ENCODE measurements at regions not wholly inside any gene's neighbourhood (a gene's known extent, or its start where the extent isn't known, plus 50 kb on each side); places are given as distances from the start of the nearest gene placed in this dataset.

DNA sequence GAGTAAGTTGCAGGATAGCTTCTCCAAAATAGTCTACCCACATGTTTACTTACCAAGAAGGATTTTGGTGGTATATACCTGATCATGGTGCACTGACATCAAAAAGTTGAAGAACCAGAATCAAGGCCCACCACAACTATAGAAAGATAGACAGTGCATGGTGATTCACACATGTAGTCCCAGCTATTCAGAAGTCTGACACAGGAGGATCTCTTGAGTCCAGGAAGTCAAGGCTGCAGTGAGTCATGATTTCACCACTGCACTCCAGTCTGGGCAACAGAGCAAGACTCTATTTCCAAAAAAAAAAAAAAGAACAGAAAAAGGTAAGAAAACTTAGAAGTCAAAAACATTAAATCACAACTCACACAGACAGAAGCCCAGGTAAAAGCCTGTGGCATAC, 422.2 kb upstream of the FOXG1 start:
- no peaks in the 10 kb centered on the region for H3K4me1 ChIP-seq
- H3K27me3 ChIP-seq (ENCODE audit: control insufficient read depth, insufficient read depth, low read length): no peaks in the 10 kb centered on the region
- no peaks in the 10 kb centered on the region for H3K9me3 ChIP-seq (ENCODE audit: control insufficient read depth, low read length)
- H2AFZ ChIP-seq: no peak overlapping the region
- H3K27ac ChIP-seq: no peak overlapping the region
- H3K4me3 ChIP-seq (ENCODE audit: low read depth, low read length): no peak overlapping the region
- no peak overlapping the region for H3K4me2 ChIP-seq (ENCODE audit: low read length)
- H3K79me2 ChIP-seq: no peaks in the 10 kb centered on the region
- TF ChIP-seq, protein P1, sequence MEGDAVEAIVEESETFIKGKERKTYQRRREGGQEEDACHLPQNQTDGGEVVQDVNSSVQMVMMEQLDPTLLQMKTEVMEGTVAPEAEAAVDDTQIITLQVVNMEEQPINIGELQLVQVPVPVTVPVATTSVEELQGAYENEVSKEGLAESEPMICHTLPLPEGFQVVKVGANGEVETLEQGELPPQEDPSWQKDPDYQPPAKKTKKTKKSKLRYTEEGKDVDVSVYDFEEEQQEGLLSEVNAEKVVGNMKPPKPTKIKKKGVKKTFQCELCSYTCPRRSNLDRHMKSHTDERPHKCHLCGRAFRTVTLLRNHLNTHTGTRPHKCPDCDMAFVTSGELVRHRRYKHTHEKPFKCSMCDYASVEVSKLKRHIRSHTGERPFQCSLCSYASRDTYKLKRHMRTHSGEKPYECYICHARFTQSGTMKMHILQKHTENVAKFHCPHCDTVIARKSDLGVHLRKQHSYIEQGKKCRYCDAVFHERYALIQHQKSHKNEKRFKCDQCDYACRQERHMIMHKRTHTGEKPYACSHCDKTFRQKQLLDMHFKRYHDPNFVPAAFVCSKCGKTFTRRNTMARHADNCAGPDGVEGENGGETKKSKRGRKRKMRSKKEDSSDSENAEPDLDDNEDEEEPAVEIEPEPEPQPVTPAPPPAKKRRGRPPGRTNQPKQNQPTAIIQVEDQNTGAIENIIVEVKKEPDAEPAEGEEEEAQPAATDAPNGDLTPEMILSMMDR (IDR thresholded peaks at IDR 0.05): no peak
- H3K9ac ChIP-seq: no peak overlapping the region
- H3K36me3 ChIP-seq (ENCODE audit: control insufficient read depth, insufficient read depth, low read length): no peaks in the 10 kb centered on the region

DNA sequence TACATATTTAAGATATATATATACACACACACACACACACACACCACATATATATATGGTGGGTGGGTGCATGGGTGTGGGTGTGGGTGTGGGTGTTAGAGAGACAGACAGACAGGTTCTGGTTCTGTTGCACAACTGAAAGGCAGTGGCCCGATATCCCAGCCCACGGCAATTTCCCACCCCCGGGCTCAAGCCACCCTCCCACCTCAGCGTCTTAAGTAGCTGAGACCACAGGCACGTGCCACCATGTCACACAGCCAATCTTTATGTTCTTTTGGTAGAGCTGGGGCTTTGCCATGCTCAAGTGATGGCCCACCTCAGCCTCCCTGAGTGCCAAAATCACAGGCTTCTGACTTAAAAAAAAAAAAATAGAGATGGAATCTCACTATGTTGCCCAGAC, 417.8 kb upstream of the FOXG1 start:
- Histone ChIP-seq H3K4me3 (ENCODE audit: low read depth, low read length) (no peak overlapping the region), H3K36me3 (ENCODE audit: control insufficient read depth, insufficient read depth, low read length) (no peaks in the 10 kb centered on the region), H3K27ac (no peak overlapping the region), H3K79me2 (no peaks in the 10 kb centered on the region), H3K9me3 (ENCODE audit: control insufficient read depth, low read length) (no peaks in the 10 kb centered on the region), H3K9ac (no peak overlapping the region), H3K4me1 (no peaks in the 10 kb centered on the region), H3K27me3 (ENCODE audit: control insufficient read depth, insufficient read depth, low read length) (no peaks in the 10 kb centered on the region), H3K4me2 (ENCODE audit: low read length) (no peak overlapping the region), H2AFZ (no peak overlapping the region)
- TF ChIP-seq, protein P1 (IDR thresholded peaks at IDR 0.05): no peak

DNA sequence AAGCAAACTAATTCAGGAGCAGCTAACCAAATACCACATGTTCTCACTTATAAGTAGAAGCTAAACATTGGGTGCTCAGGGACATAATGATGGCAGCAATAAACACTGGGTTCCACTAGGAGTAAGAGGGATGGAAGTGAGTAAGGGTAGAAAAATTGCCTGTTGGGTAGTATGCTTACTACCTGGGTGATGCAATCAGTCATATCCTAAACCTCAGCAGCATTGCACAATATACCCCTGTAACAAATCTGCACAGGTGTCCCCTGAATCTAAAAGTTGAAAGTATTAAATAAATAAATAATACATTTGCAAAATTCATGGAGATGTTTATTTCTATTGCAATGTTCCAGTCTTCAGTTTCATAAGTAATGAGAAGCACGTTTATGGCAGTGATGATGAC, 409.8 kb upstream of the FOXG1 start:
- TF ChIP-seq, protein P1 (IDR thresholded peaks at IDR 0.05): no peak
- H3K9ac ChIP-seq: no peak overlapping the region
- no peaks in the 10 kb centered on the region for H3K79me2 ChIP-seq
- no peak overlapping the region for H3K27ac ChIP-seq
- no peaks in the 10 kb centered on the region for H3K4me1 ChIP-seq
- no peaks in the 10 kb centered on the region for H3K36me3 ChIP-seq (ENCODE audit: control insufficient read depth, insufficient read depth, low read length)
- H3K27me3 ChIP-seq (ENCODE audit: control insufficient read depth, insufficient read depth, low read length): no peaks in the 10 kb centered on the region
- H3K4me2 ChIP-seq (ENCODE audit: low read length): no peak overlapping the region
- no peak overlapping the region for H2AFZ ChIP-seq
- no peak overlapping the region for H3K4me3 ChIP-seq (ENCODE audit: low read depth, low read length)
- no peaks in the 10 kb centered on the region for H3K9me3 ChIP-seq (ENCODE audit: control insufficient read depth, low read length)

DNA sequence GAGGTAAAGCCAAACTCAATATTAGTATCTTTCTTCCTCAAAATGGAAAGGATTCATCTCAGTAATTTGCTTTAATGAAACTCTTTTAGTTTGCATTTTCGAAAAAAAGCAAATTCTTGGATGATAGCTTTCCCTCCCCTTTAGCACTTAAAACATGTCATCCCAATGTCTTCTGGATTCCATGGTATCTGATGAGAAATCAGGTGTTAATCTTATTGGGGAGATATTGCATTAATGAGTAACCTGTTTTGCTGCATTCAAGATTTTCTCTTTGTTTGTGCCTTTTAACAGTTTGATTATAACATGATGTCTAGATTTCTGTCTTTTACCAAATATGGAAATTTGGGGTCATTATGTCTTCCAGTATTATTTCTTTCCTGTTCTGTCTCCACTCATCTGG, 405.1 kb upstream of the FOXG1 start:
- Histone ChIP-seq H3K79me2 (no peaks in the 10 kb centered on the region), H3K4me3 (ENCODE audit: low read depth, low read length) (no peak overlapping the region), H3K27me3 (ENCODE audit: control insufficient read depth, insufficient read depth, low read length) (no peaks in the 10 kb centered on the region), H3K4me2 (ENCODE audit: low read length) (no peak overlapping the region), H3K9me3 (ENCODE audit: control insufficient read depth, low read length) (no peaks in the 10 kb centered on the region), H3K36me3 (ENCODE audit: control insufficient read depth, insufficient read depth, low read length) (no peaks in the 10 kb centered on the region), H3K4me1 (no peaks in the 10 kb centered on the region), H2AFZ (no peak overlapping the region), H3K9ac (no peak overlapping the region), H3K27ac (no peak overlapping the region)
- TF ChIP-seq, protein P1 (IDR thresholded peaks at IDR 0.05): no peak

- H3K9me3 ChIP-seq (ENCODE audit: control insufficient read depth, low read length): no peaks in the 10 kb centered on the region
- H3K4me2 ChIP-seq (ENCODE audit: low read length): no peak overlapping the region
- TF ChIP-seq, protein P1 (IDR thresholded peaks at IDR 0.05): no peak
- H3K9ac ChIP-seq: no peak overlapping the region
- H2AFZ ChIP-seq: no peak overlapping the region
- H3K36me3 ChIP-seq (ENCODE audit: control insufficient read depth, insufficient read depth, low read length): no peaks in the 10 kb centered on the region
- no peaks in the 10 kb centered on the region for H3K79me2 ChIP-seq
- H3K27ac ChIP-seq: no peak overlapping the region
- no peak overlapping the region for H3K4me3 ChIP-seq (ENCODE audit: low read depth, low read length)
- no peaks in the 10 kb centered on the region for H3K4me1 ChIP-seq
- no peaks in the 10 kb centered on the region for H3K27me3 ChIP-seq (ENCODE audit: control insufficient read depth, insufficient read depth, low read length)
Observed at GRCh38 chr14:28365510-28365909, 401.1 kb upstream of the FOXG1 start.

Measured in parathyroid adenoma (tissue), 2 donors.